ENCODE measurements at regions not wholly inside any gene's neighbourhood (a gene's known extent, or its start where the extent isn't known, plus 50 kb on each side); places are given as distances from the start of the nearest gene placed in this dataset.

DNA sequence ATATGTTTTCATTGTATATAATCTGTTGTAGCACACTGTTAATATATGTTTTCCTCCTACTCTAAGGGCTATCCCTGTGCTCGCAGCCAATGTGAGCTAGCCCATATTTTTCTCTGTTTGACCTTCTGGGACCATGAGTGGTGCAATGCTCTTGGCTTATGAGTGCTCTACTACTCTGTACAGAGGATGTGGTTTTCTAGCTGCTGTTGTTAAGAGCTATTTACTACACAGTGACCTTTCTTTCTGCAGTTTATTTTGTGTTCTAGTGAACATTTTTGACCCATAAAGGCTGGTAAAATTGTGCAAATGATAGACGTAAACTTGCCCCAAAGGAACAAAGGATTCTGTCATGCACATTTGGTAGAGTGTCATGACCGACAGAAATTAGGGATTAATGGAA lies 84.1 kb upstream of the CPHXL start:
- TF ChIP-seq EP300 (IDR thresholded peaks at IDR 0.05; ENCODE audit: low read depth) = no peak
- TF ChIP-seq CTCF (IDR thresholded peaks at IDR 0.05) = no peak
- TF ChIP-seq POLR2A (IDR thresholded peaks at IDR 0.05) = no peak
- TF ChIP-seq POLR2AphosphoS5 (IDR thresholded peaks at IDR 0.05) = no peak
- Histone ChIP-seq H3K27me3 (no peaks in the 10 kb centered on the region), H3K4me1 (no peaks in the 10 kb centered on the region), H3K27ac (no peak overlapping the region), H3K9me3 (no peaks in the 10 kb centered on the region), H3K4me3 (no peak overlapping the region), H3K36me3 (no peaks in the 10 kb centered on the region)
- WGBS, 2 donors (ENCODE audit: low coverage in 1 of 2) = 61 to 64% methylated on average over 3 of the region's 3 CpGs
- intact Hi-C loops (cut with DNase I; ENCODE audit: low total_unique reads) = no loop called here
- no peak for DNase-seq
- in situ Hi-C loops (cut with MboI; ENCODE audit: low pct_ligation_motif_present in 1 of 4, low pct_unique_long_range_greater_than_20kb in 1 of 4, low sequenced_read_pairs in 3 of 4) = no loop called here

DNA sequence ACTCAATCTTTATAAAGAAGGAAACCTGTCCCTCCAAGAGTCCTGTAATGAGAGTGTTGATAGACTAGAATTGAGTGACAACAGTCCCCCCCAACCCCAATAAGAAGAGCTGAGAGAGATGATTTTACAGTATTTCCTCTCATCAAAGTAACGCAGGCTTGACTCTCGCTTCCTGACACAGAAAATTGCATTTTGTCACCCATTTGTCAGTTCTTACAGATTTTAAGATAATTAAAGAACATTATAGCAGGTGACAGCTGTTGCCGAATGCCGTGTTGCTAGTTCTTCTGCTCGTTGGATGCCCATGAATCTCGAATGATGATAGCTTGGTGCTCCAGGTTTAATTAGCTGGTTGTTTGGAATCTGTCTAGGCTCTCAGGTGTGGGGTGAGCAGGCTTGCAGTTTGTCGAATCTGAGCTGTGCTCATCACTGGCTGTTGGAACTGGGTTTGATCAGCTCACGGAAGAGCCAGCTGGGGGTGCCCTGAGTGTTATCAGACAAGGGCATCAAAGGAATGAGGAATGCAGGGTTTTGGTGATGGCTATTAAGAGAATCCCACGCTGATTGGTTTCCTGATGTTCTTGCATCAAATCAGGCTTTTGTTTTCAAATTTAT lies 84.8 kb upstream of the CPHXL start:
- no peaks in the 10 kb centered on the region for H3K36me3 ChIP-seq
- intact Hi-C loops (cut with DNase I; ENCODE audit: low total_unique reads) = no loop called here
- H3K4me3 ChIP-seq = no peak overlapping the region
- TF ChIP-seq EP300 (IDR thresholded peaks at IDR 0.05; ENCODE audit: low read depth) (no peak), CTCF (IDR thresholded peaks at IDR 0.05) (no peak), POLR2A (IDR thresholded peaks at IDR 0.05) (no peak), POLR2AphosphoS5 (IDR thresholded peaks at IDR 0.05) (no peak)
- in situ Hi-C loops (cut with MboI; ENCODE audit: low pct_ligation_motif_present in 1 of 4, low pct_unique_long_range_greater_than_20kb in 1 of 4, low sequenced_read_pairs in 3 of 4) = no loop called here
- H3K27me3 ChIP-seq = no peaks in the 10 kb centered on the region
- WGBS, 2 donors (ENCODE audit: low coverage in 1 of 2) = 70 to 71% methylated on average over 8 to 9 of the region's 9 CpGs
- DNase-seq = no peak
- no peaks in the 10 kb centered on the region for H3K9me3 ChIP-seq
- H3K27ac ChIP-seq = no peak overlapping the region
- H3K4me1 ChIP-seq = no peaks in the 10 kb centered on the region

DNA sequence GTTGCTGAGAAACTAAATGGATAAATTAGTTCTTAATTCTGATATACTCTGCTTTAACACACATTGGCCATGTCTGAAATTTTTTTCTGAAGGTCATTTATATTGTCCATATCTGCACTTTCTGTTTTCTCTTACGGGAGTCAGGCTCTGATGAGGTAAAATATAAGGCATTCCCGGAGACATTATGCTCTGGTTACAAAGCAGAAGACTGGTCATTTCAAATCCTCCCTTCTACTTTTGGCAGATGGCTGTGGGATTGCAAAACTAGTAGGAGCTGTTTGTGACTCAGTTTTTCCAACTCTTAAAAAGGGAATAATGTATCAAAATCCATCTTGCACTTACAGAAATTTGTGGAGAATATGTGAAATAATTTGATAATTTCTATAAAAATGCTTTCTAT lies 92.2 kb upstream of the CPHXL start:
- Histone ChIP-seq H3K9me3 (no peaks in the 10 kb centered on the region), H3K27ac (no peak overlapping the region), H3K27me3 (no peaks in the 10 kb centered on the region), H3K4me1 (no peaks in the 10 kb centered on the region), H3K36me3 (no peaks in the 10 kb centered on the region), H3K4me3 (no peak overlapping the region)
- in situ Hi-C loops (cut with MboI; ENCODE audit: low pct_ligation_motif_present in 1 of 4, low pct_unique_long_range_greater_than_20kb in 1 of 4, low sequenced_read_pairs in 3 of 4) (no loop called here), intact Hi-C loops (cut with DNase I; ENCODE audit: low total_unique reads) (no loop called here)
- no peak for DNase-seq
- no peak for TF ChIP-seq CTCF (IDR thresholded peaks at IDR 0.05)
- no peak for TF ChIP-seq POLR2AphosphoS5 (IDR thresholded peaks at IDR 0.05)
- no peak for TF ChIP-seq POLR2A (IDR thresholded peaks at IDR 0.05)
- no peak for TF ChIP-seq EP300 (IDR thresholded peaks at IDR 0.05; ENCODE audit: low read depth)
- WGBS, 2 donors (ENCODE audit: low coverage in 1 of 2) = 55 to 70% methylated on average over 2 of the region's 2 CpGs

- TF ChIP-seq CTCF (IDR thresholded peaks at IDR 0.05) (no peak), POLR2AphosphoS5 (IDR thresholded peaks at IDR 0.05) (no peak), EP300 (IDR thresholded peaks at IDR 0.05; ENCODE audit: low read depth) (no peak), POLR2A (IDR thresholded peaks at IDR 0.05) (no peak)
- no peak overlapping the region for H3K27ac ChIP-seq
- in situ Hi-C loops (cut with MboI; ENCODE audit: low pct_ligation_motif_present in 1 of 4, low pct_unique_long_range_greater_than_20kb in 1 of 4, low sequenced_read_pairs in 3 of 4) (no loop called here), intact Hi-C loops (cut with DNase I; ENCODE audit: low total_unique reads) (no loop called here)
- H3K36me3 ChIP-seq = no peaks in the 10 kb centered on the region
- no peak overlapping the region for H3K4me3 ChIP-seq
- no peak for DNase-seq
- 80 to 85% methylated on average over 1 to 6 of the region's 6 CpGs for WGBS, 2 donors (ENCODE audit: low coverage in 1 of 2)
- no peaks in the 10 kb centered on the region for H3K27me3 ChIP-seq
- no peaks in the 10 kb centered on the region for H3K9me3 ChIP-seq
- no peaks in the 10 kb centered on the region for H3K4me1 ChIP-seq
These were observed 94.4 kb upstream of the CPHXL start for GRCh38 chr16:75820672-75821071.
